Neural cell (in vitro differentiated cells): ENCODE measurements at regions not wholly inside any gene's neighbourhood (a gene's known extent, or its start where the extent isn't known, plus 50 kb on each side); places are given as distances from the start of the nearest gene placed in this dataset.

ENCODE experiments used
- EP300 ChIP-seq: fragments of 450-650 bp; conservative IDR thresholded peaks from 2 replicates; pipeline ENCODE4 v1.6.1; 2014; ENCODE audit warnings: antibody characterized with exemption, mild to moderate bottlenecking, moderate library complexity; ENCODE audit not compliant: poor library complexity, severe bottlenecking
- RAD21 ChIP-seq: fragments of 450-650 bp; conservative IDR thresholded peaks from 2 replicates; pipeline ENCODE4 v1.6.1; 2014; ENCODE audit warnings: antibody characterized with exemption, mild to moderate bottlenecking, moderate library complexity
- TF ChIP-seq, protein P1 (sequence below): fragments of 450-650 bp; IDR thresholded peaks from 2 replicates; pipeline ENCODE4 v1.5.1; 2014; ENCODE audit warnings: antibody characterized with exemption, mild to moderate bottlenecking, moderate library complexity; ENCODE audit not compliant: poor library complexity, severe bottlenecking
- TF ChIP-seq, protein P2 (sequence below): IDR thresholded peaks from 2 replicates; pipeline ENCODE4 v1.6.1; 2012; ENCODE audit warnings: borderline replicate concordance

DNA sequence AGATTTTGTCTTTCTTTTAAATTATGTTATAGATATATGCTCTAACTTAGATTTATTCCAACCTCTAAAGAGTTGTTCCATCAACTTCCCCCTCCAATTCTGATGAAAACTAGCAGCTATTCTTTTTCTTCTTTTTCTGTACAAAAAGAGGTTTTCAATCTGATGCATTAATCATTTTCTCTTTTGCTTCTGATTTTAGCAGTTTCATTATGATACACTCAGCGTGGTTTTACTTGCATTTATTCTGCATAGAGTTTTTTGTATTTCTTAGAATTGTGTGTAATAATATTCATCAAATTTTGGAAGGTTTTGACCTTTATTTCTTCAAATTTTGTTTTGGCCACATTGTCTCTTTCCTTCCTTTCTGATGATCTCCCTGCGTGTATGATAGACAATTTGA, 968.1 kb upstream of the CDH18 start:
- TF ChIP-seq, protein P1, sequence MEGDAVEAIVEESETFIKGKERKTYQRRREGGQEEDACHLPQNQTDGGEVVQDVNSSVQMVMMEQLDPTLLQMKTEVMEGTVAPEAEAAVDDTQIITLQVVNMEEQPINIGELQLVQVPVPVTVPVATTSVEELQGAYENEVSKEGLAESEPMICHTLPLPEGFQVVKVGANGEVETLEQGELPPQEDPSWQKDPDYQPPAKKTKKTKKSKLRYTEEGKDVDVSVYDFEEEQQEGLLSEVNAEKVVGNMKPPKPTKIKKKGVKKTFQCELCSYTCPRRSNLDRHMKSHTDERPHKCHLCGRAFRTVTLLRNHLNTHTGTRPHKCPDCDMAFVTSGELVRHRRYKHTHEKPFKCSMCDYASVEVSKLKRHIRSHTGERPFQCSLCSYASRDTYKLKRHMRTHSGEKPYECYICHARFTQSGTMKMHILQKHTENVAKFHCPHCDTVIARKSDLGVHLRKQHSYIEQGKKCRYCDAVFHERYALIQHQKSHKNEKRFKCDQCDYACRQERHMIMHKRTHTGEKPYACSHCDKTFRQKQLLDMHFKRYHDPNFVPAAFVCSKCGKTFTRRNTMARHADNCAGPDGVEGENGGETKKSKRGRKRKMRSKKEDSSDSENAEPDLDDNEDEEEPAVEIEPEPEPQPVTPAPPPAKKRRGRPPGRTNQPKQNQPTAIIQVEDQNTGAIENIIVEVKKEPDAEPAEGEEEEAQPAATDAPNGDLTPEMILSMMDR, result no peak
- TF ChIP-seq, protein P2, sequence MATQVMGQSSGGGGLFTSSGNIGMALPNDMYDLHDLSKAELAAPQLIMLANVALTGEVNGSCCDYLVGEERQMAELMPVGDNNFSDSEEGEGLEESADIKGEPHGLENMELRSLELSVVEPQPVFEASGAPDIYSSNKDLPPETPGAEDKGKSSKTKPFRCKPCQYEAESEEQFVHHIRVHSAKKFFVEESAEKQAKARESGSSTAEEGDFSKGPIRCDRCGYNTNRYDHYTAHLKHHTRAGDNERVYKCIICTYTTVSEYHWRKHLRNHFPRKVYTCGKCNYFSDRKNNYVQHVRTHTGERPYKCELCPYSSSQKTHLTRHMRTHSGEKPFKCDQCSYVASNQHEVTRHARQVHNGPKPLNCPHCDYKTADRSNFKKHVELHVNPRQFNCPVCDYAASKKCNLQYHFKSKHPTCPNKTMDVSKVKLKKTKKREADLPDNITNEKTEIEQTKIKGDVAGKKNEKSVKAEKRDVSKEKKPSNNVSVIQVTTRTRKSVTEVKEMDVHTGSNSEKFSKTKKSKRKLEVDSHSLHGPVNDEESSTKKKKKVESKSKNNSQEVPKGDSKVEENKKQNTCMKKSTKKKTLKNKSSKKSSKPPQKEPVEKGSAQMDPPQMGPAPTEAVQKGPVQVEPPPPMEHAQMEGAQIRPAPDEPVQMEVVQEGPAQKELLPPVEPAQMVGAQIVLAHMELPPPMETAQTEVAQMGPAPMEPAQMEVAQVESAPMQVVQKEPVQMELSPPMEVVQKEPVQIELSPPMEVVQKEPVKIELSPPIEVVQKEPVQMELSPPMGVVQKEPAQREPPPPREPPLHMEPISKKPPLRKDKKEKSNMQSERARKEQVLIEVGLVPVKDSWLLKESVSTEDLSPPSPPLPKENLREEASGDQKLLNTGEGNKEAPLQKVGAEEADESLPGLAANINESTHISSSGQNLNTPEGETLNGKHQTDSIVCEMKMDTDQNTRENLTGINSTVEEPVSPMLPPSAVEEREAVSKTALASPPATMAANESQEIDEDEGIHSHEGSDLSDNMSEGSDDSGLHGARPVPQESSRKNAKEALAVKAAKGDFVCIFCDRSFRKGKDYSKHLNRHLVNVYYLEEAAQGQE, result no peak
- TF ChIP-seq EP300 (no peak), RAD21 (no peak)
